Fibroblast of lung (primary cell): ENCODE measurements at regions not wholly inside any gene's neighbourhood (a gene's known extent, or its start where the extent isn't known, plus 50 kb on each side); places are given as distances from the start of the nearest gene placed in this dataset.

Experiments
- EZH2 ChIP-seq: IDR thresholded peaks from 2 replicates; pipeline ENCODE4 v1.5.1; 2012; ENCODE audit warnings: low read length, control low read depth, mild to moderate bottlenecking; ENCODE audit errors: missing control alignments
- TF ChIP-seq, protein P1 (sequence below), 2 donors: IDR thresholded peaks in 1 of 2; conservative IDR thresholded peaks in 1 of 2; 1 replicate in 1 of 2; 2 replicates in 1 of 2; pipeline ENCODE4 v1.5.1; 2011 to 2012; ENCODE audit warnings: low read length in 2 of 2, control low read depth in 1 of 2, inconsistent platforms in 1 of 2, low read depth in 1 of 2, mild to moderate bottlenecking in 1 of 2

DNA sequence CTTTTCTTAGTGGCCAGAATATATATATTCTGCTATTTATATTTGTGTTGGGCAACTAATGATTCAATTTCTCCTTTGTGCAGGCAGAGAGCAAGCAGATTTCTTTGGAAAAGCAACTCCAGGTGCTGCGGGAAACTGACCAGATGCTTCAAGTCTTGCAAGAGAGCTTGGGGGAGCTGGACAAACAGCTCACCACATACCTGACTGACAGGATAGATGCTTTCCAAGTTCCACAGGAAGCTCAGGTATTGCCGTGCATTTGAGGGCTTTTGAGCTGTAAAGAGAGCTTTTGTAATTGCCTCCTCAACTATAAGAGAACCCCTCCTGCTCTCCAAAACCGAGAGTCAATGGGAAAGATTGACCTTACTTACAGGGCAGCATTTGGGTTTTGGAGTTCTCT lies 203.5 kb downstream of the UTRN start:
- TF ChIP-seq EZH2: no peak
- TF ChIP-seq, protein P1, sequence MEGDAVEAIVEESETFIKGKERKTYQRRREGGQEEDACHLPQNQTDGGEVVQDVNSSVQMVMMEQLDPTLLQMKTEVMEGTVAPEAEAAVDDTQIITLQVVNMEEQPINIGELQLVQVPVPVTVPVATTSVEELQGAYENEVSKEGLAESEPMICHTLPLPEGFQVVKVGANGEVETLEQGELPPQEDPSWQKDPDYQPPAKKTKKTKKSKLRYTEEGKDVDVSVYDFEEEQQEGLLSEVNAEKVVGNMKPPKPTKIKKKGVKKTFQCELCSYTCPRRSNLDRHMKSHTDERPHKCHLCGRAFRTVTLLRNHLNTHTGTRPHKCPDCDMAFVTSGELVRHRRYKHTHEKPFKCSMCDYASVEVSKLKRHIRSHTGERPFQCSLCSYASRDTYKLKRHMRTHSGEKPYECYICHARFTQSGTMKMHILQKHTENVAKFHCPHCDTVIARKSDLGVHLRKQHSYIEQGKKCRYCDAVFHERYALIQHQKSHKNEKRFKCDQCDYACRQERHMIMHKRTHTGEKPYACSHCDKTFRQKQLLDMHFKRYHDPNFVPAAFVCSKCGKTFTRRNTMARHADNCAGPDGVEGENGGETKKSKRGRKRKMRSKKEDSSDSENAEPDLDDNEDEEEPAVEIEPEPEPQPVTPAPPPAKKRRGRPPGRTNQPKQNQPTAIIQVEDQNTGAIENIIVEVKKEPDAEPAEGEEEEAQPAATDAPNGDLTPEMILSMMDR (conservative IDR thresholded peaks at IDR 0.05 in 1 of 2, IDR thresholded peaks at IDR 0.05 in 1 of 2; ENCODE audit: low read depth in 1 of 2, low read length in 2 of 2): no peak
